DND-41 (cell line): ENCODE measurements at regions not wholly inside any gene's neighbourhood (a gene's known extent, or its start where the extent isn't known, plus 50 kb on each side); places are given as distances from the start of the nearest gene placed in this dataset.

Experiments used
- ATAC-seq: fragments of 200-7000 bp; cut with Tn5 transposase; 3 replicates; pipeline ENCODE4 v1.9.1; 2021; ENCODE audit warnings: low read depth; ENCODE audit not compliant: insufficient read depth
- DNase-seq: peaks from one replicate; pipeline ENCODE4 v3.0.0-alpha.2; 2020
- H2AFZ ChIP-seq: 2 replicates; pipeline ENCODE4 v1.6.0; 2012; ENCODE audit warnings: low read depth, low read length
- H3K27ac ChIP-seq: 2 replicates; pipeline ENCODE4 v1.5.1; 2012; ENCODE audit warnings: low read length, inconsistent platforms
- H3K27me3 ChIP-seq: fragments of 200-600 bp; sonication (generic); 2 replicates; pipeline ENCODE4 v1.6.0; 2012; ENCODE audit warnings: low read length, mild to moderate bottlenecking, inconsistent platforms; ENCODE audit not compliant: insufficient read depth, poor library complexity
- H3K36me3 ChIP-seq: 2 replicates; pipeline ENCODE4 v1.5.1; 2012; ENCODE audit warnings: low read length, inconsistent platforms; ENCODE audit not compliant: insufficient read depth
- H3K4me1 ChIP-seq: 2 replicates; pipeline ENCODE4 v1.5.1; 2012; ENCODE audit warnings: mild to moderate bottlenecking, low read length; ENCODE audit not compliant: insufficient read depth
- H3K4me2 ChIP-seq: 2 replicates; pipeline ENCODE4 v1.6.0; 2012; ENCODE audit warnings: mild to moderate bottlenecking, moderate library complexity, low read length, inconsistent platforms; ENCODE audit not compliant: insufficient read depth
- H3K4me3 ChIP-seq, 2 experiments: fragments of 200-600 bp in 1 of 2; shearing (Covaris generic) in 1 of 2; 2 replicates each; pipeline ENCODE4 v1.5.1; 2012 to 2016; ENCODE audit warnings: inconsistent platforms in 2 of 2, low read length in 2 of 2, mild to moderate bottlenecking in 2 of 2, low read depth in 1 of 2, moderate library complexity in 1 of 2
- H3K79me2 ChIP-seq: 2 replicates; pipeline ENCODE4 v1.6.0; 2012; ENCODE audit warnings: low read length, inconsistent platforms; ENCODE audit not compliant: insufficient read depth
- H3K9ac ChIP-seq: 2 replicates; pipeline ENCODE4 v1.6.0; 2012; ENCODE audit warnings: low read depth, mild to moderate bottlenecking, inconsistent platforms, low read length, moderate library complexity
- H3K9me3 ChIP-seq: 2 replicates; pipeline ENCODE4 v1.5.1; 2012; ENCODE audit warnings: low read length, moderate library complexity, mild to moderate bottlenecking, inconsistent platforms; ENCODE audit not compliant: insufficient read depth, severe bottlenecking
- H4K20me1 ChIP-seq: 2 replicates; pipeline ENCODE4 v1.6.0; 2012; ENCODE audit warnings: low read length; ENCODE audit not compliant: insufficient read depth
- CTCF ChIP-seq: IDR thresholded peaks from 2 replicates; pipeline ENCODE4 v1.5.1; 2012; ENCODE audit warnings: borderline replicate concordance, low read length, moderate library complexity, mild to moderate bottlenecking; ENCODE audit not compliant: poor library complexity, severe bottlenecking; ENCODE audit errors: extremely low read depth
- EZH2 ChIP-seq: IDR thresholded peaks from 3 replicates; pipeline ENCODE4 v1.6.1; 2012; ENCODE audit warnings: borderline replicate concordance, low read depth, mild to moderate bottlenecking, moderate library complexity, low read length, inconsistent platforms; ENCODE audit not compliant: severe bottlenecking

DNA sequence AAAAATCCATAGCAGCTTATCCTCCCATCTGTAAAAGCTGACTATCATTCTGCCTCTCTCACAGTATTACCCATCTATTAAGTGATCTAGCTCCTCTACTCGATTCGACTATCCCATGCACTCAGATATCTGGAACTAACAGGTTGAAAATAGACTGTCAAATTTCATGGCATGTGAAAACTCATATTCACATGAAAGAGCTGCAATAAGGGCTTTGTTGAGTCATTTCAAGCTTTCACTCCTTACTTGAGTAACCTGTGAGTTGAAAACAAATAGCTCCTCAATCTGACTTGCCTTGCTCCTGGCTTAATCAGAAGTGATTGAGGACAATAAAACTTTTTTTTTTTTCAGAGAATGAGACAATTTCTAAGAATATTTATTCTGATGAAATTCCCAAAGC lies 192.4 kb upstream of the ERBB4 start:
- ATAC-seq, result no peak

GRCh38 chr2:212728717-212729116 lies 190.1 kb upstream of the ERBB4 start:
- Histone ChIP-seq H3K27me3 (no peaks in the 10 kb centered on the region), H3K9ac (no peak overlapping the region), H3K36me3 (no peaks in the 10 kb centered on the region), H2AFZ (no peak overlapping the region), H3K27ac (no peak overlapping the region), H3K4me1 (no peaks in the 10 kb centered on the region), H3K9me3 (no peaks in the 10 kb centered on the region), H4K20me1 (no peaks in the 10 kb centered on the region), H3K79me2 (no peaks in the 10 kb centered on the region), H3K4me3 (no peak overlapping the region), H3K4me2 (no peak overlapping the region)
- TF ChIP-seq CTCF (no peak), EZH2 (no peak)
- no peak for DNase-seq
- no peak for ATAC-seq

More for the DNA sequence above, 192.4 kb upstream of the ERBB4 start:
- H3K27me3 ChIP-seq, result no peaks in the 10 kb centered on the region
- no peak overlapping the region for H3K27ac ChIP-seq
- no peaks in the 10 kb centered on the region for H3K36me3 ChIP-seq
- H3K4me3 ChIP-seq, result no peak overlapping the region
- no peak overlapping the region for H2AFZ ChIP-seq
- H3K4me2 ChIP-seq, result no peak overlapping the region
- H3K4me1 ChIP-seq, result no peaks in the 10 kb centered on the region
- TF ChIP-seq CTCF (no peak), EZH2 (no peak)
- H3K79me2 ChIP-seq, result no peaks in the 10 kb centered on the region
- DNase-seq, result no peak
- no peaks in the 10 kb centered on the region for H3K9me3 ChIP-seq
- H3K9ac ChIP-seq, result no peak overlapping the region
- H4K20me1 ChIP-seq, result no peaks in the 10 kb centered on the region

DNA sequence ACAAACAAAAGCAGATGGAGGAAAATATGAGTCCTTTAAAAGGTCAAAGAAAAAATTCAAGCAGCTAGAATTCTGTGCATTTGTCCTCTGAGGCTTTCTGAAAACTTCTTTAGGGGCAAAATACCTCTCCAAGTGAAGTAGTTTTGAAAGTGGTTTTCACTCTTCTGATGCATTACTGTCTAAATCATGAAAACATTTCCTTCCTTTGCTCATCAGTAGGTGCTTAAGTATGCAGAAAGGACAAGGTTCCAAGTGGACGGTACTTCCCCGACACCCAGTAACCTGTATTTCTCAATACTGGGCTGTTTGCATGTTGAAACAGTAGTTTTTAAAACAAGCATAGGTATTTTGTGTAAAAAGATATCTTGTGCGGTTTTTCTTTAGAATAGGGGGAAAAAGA lies 189.1 kb upstream of the ERBB4 start:
- no peak overlapping the region for H3K4me3 ChIP-seq
- ATAC-seq (no peak), DNase-seq (no peak)
- no peak overlapping the region for H3K9ac ChIP-seq
- H3K27ac ChIP-seq, result no peak overlapping the region
- H2AFZ ChIP-seq, result no peak overlapping the region
- no peaks in the 10 kb centered on the region for H3K4me1 ChIP-seq
- no peaks in the 10 kb centered on the region for H3K79me2 ChIP-seq
- no peaks in the 10 kb centered on the region for H3K9me3 ChIP-seq
- H3K36me3 ChIP-seq, result no peaks in the 10 kb centered on the region
- no peaks in the 10 kb centered on the region for H4K20me1 ChIP-seq
- no peak for TF ChIP-seq EZH2
- no peak for TF ChIP-seq CTCF
- no peaks in the 10 kb centered on the region for H3K27me3 ChIP-seq
- no peak overlapping the region for H3K4me2 ChIP-seq

- no peaks in the 10 kb centered on the region for H3K4me1 ChIP-seq
- no peak overlapping the region for H2AFZ ChIP-seq
- no peaks in the 10 kb centered on the region for H4K20me1 ChIP-seq
- no peak overlapping the region for H3K9ac ChIP-seq
- TF ChIP-seq CTCF (no peak), EZH2 (no peak)
- H3K79me2 ChIP-seq, result no peaks in the 10 kb centered on the region
- no peak for DNase-seq
- H3K36me3 ChIP-seq, result no peaks in the 10 kb centered on the region
- no peak overlapping the region for H3K4me2 ChIP-seq
- no peak overlapping the region for H3K27ac ChIP-seq
- H3K9me3 ChIP-seq, result no peaks in the 10 kb centered on the region
- no peak for ATAC-seq
- no peaks in the 10 kb centered on the region for H3K27me3 ChIP-seq
- no peak overlapping the region for H3K4me3 ChIP-seq
These were observed 187.8 kb upstream of the ERBB4 start for GRCh38 chr2:212726403-212726802.
